ENCODE measurements at regions not wholly inside any gene's neighbourhood (a gene's known extent, or its start where the extent isn't known, plus 50 kb on each side); places are given as distances from the start of the nearest gene placed in this dataset.

- POLR2A ChIA-PET = no interaction called here
- no peaks in the 10 kb centered on the region for H3K9me3 Mint-ChIP-seq
- no peak overlapping the region for H3K27ac Mint-ChIP-seq
- no peaks in the 10 kb centered on the region for H3K4me1 Mint-ChIP-seq
- H3K36me3 Mint-ChIP-seq (ENCODE audit: low read depth) = no peaks in the 10 kb centered on the region
- peaks cover 12% of the 10 kb centered on the region for H3K27me3 Mint-ChIP-seq
- no peak overlapping the region for H3K4me3 Mint-ChIP-seq
- CTCF ChIA-PET = no interaction called here
- DNase-seq = no peak
These were observed 217.3 kb upstream of the P2RY1 start for GRCh38 chr3:152617609-152618008.

GRCh38 chr3:152618529-152618928 is 216.4 kb upstream of the P2RY1 start:
- no peaks in the 10 kb centered on the region for H3K9me3 Mint-ChIP-seq
- no peak for DNase-seq
- no peaks in the 10 kb centered on the region for H3K4me1 Mint-ChIP-seq
- POLR2A ChIA-PET = no interaction called here
- H3K36me3 Mint-ChIP-seq (ENCODE audit: low read depth) = no peaks in the 10 kb centered on the region
- peaks cover 14% of the 10 kb centered on the region for H3K27me3 Mint-ChIP-seq
- CTCF ChIA-PET = no interaction called here
- no peak overlapping the region for H3K4me3 Mint-ChIP-seq
- H3K27ac Mint-ChIP-seq = no peak overlapping the region

- POLR2A ChIA-PET = no interaction called here
- H3K9me3 Mint-ChIP-seq = no peaks in the 10 kb centered on the region
- CTCF ChIA-PET = no interaction called here
These were observed 215.2 kb upstream of the P2RY1 start for GRCh38 chr3:152619691-152620090.

GRCh38 chr3:152620395-152620794 is 214.5 kb upstream of the P2RY1 start:
- no peak overlapping the region for H3K27ac Mint-ChIP-seq
- no peaks in the 10 kb centered on the region for H3K4me1 Mint-ChIP-seq
- ChIA-PET POLR2A (no interaction called here), CTCF (no interaction called here)
- no peak for DNase-seq
- no peaks in the 10 kb centered on the region for H3K9me3 Mint-ChIP-seq
- no peak overlapping the region for H3K4me3 Mint-ChIP-seq
- peaks cover 13% of the 10 kb centered on the region for H3K27me3 Mint-ChIP-seq
- H3K36me3 Mint-ChIP-seq (ENCODE audit: low read depth) = no peaks in the 10 kb centered on the region

More at GRCh38 chr3:152619691-152620090, 215.2 kb upstream of the P2RY1 start:
- Mint-ChIP-seq H3K27me3 (peaks cover 12% of the 10 kb centered on the region), H3K4me3 (no peak overlapping the region), H3K27ac (no peak overlapping the region), H3K4me1 (no peaks in the 10 kb centered on the region), H3K36me3 (ENCODE audit: low read depth) (no peaks in the 10 kb centered on the region)
- no peak for DNase-seq

GRCh38 chr3:152621006-152621868 is 213.7 kb upstream of the P2RY1 start:
- ChIA-PET POLR2A (no interaction called here), CTCF (no interaction called here)
- Mint-ChIP-seq H3K27ac (no peak overlapping the region), H3K27me3 (peaks cover 13% of the 10 kb centered on the region), H3K4me1 (no peaks in the 10 kb centered on the region), H3K4me3 (no peak overlapping the region), H3K9me3 (no peaks in the 10 kb centered on the region), H3K36me3 (ENCODE audit: low read depth) (no peaks in the 10 kb centered on the region)
- no peak for DNase-seq

- ChIA-PET CTCF (no interaction called here), POLR2A (no interaction called here)
- Mint-ChIP-seq H3K9me3 (no peaks in the 10 kb centered on the region), H3K4me3 (no peak overlapping the region), H3K36me3 (ENCODE audit: low read depth) (no peaks in the 10 kb centered on the region), H3K27me3 (peaks cover 13% of the 10 kb centered on the region), H3K27ac (no peak overlapping the region), H3K4me1 (no peaks in the 10 kb centered on the region)
- no peak for DNase-seq
These were observed 212.7 kb upstream of the P2RY1 start for GRCh38 chr3:152621967-152622810.

- no peak overlapping the region for H3K27ac Mint-ChIP-seq
- ChIA-PET POLR2A (no interaction called here), CTCF (no interaction called here)
- peaks cover 13% of the 10 kb centered on the region for H3K27me3 Mint-ChIP-seq
- H3K9me3 Mint-ChIP-seq = no peaks in the 10 kb centered on the region
- DNase-seq = no peak
- H3K36me3 Mint-ChIP-seq (ENCODE audit: low read depth) = no peaks in the 10 kb centered on the region
- no peak overlapping the region for H3K4me3 Mint-ChIP-seq
- no peaks in the 10 kb centered on the region for H3K4me1 Mint-ChIP-seq
These were observed 212.1 kb upstream of the P2RY1 start for GRCh38 chr3:152622811-152623167.

GRCh38 chr3:152623286-152623911 is 211.5 kb upstream of the P2RY1 start:
- H3K27ac Mint-ChIP-seq = no peak overlapping the region
- H3K9me3 Mint-ChIP-seq = no peaks in the 10 kb centered on the region
- H3K4me1 Mint-ChIP-seq = no peaks in the 10 kb centered on the region
- CTCF ChIA-PET = no interaction called here
- no peaks in the 10 kb centered on the region for H3K36me3 Mint-ChIP-seq (ENCODE audit: low read depth)
- H3K4me3 Mint-ChIP-seq = no peak overlapping the region
- DNase-seq = no peak
- H3K27me3 Mint-ChIP-seq = peaks cover 13% of the 10 kb centered on the region
- POLR2A ChIA-PET = no interaction called here

GRCh38 chr3:152626226-152626625 is 208.7 kb upstream of the P2RY1 start:
- H3K4me3 Mint-ChIP-seq = no peak overlapping the region
- no peaks in the 10 kb centered on the region for H3K36me3 Mint-ChIP-seq (ENCODE audit: low read depth)
- H3K27me3 Mint-ChIP-seq = peaks cover 11% of the 10 kb centered on the region
- no peak for DNase-seq
- no peaks in the 10 kb centered on the region for H3K9me3 Mint-ChIP-seq
- CTCF ChIA-PET = interaction anchor here (0.7 kb wide), 1 partner anchor 255 kb away, joined by 3 read pairs; no protein-coding TSS in a partner anchor
- POLR2A ChIA-PET = no interaction called here
- H3K27ac Mint-ChIP-seq = no peak overlapping the region
- H3K4me1 Mint-ChIP-seq = no peaks in the 10 kb centered on the region

- H3K27ac Mint-ChIP-seq = no peak overlapping the region
- H3K4me3 Mint-ChIP-seq = no peak overlapping the region
- H3K4me1 Mint-ChIP-seq = no peaks in the 10 kb centered on the region
- H3K27me3 Mint-ChIP-seq = peaks cover 7% of the 10 kb centered on the region
- no peak for DNase-seq
- ChIA-PET CTCF (no interaction called here), POLR2A (no interaction called here)
- no peaks in the 10 kb centered on the region for H3K9me3 Mint-ChIP-seq
- no peaks in the 10 kb centered on the region for H3K36me3 Mint-ChIP-seq (ENCODE audit: low read depth)
These were observed 206.4 kb upstream of the P2RY1 start for GRCh38 chr3:152628496-152628895.

- Mint-ChIP-seq H3K4me3 (no peak overlapping the region), H3K9me3 (no peaks in the 10 kb centered on the region), H3K4me1 (no peaks in the 10 kb centered on the region), H3K27me3 (peaks cover 4% of the 10 kb centered on the region), H3K27ac (no peak overlapping the region), H3K36me3 (ENCODE audit: low read depth) (no peaks in the 10 kb centered on the region)
- ChIA-PET CTCF (no interaction called here), POLR2A (no interaction called here)
- DNase-seq = no peak
These were observed 205.4 kb upstream of the P2RY1 start for GRCh38 chr3:152629363-152630122.

- POLR2A ChIA-PET = no interaction called here
- peaks cover 5% of the 10 kb centered on the region for H3K27me3 Mint-ChIP-seq
- no peak overlapping the region for H3K4me3 Mint-ChIP-seq
- CTCF ChIA-PET = no interaction called here
- DNase-seq = no peak
- H3K36me3 Mint-ChIP-seq (ENCODE audit: low read depth) = no peaks in the 10 kb centered on the region
- no peaks in the 10 kb centered on the region for H3K4me1 Mint-ChIP-seq
- H3K9me3 Mint-ChIP-seq = no peaks in the 10 kb centered on the region
- no peak overlapping the region for H3K27ac Mint-ChIP-seq
These were observed 199.5 kb upstream of the P2RY1 start for GRCh38 chr3:152635389-152635788.

- Mint-ChIP-seq H3K27me3 (peaks cover 5% of the 10 kb centered on the region), H3K9me3 (no peaks in the 10 kb centered on the region), H3K4me1 (no peaks in the 10 kb centered on the region), H3K4me3 (no peak overlapping the region), H3K27ac (no peak overlapping the region), H3K36me3 (ENCODE audit: low read depth) (no peaks in the 10 kb centered on the region)
- DNase-seq = no peak
- ChIA-PET CTCF (no interaction called here), POLR2A (no interaction called here)
These were observed 198.3 kb upstream of the P2RY1 start for GRCh38 chr3:152636651-152637050.

Measured in activated CD4-positive, alpha-beta T cell treated with anti-CD3 and anti-CD28 coated beads, Interleukin-2, amount 10 ng/mL, durations not matched to agents 7 days and 5 days (primary cell).